EL (cell line): ENCODE measurements at regions not wholly inside any gene's neighbourhood (a gene's known extent, or its start where the extent isn't known, plus 50 kb on each side); places are given as distances from the start of the nearest gene placed in this dataset.
A peak's percentile ranks its signal among the peaks of the same experiment; 100 is the strongest.
"Not testable (repeated sequence)": the region's sequence is repeated elsewhere in the genome, so short reads cannot be mapped to it uniquely, and the experiment has no call there.

Source experiments
- DNase-seq: peaks from one replicate; pipeline ENCODE4 v3.0.0-alpha.2; 2016

GRCh38 chr9:29211003-29211579, 1637.8 kb upstream of the C9orf72 start:
- DNase-seq: no peak

DNA sequence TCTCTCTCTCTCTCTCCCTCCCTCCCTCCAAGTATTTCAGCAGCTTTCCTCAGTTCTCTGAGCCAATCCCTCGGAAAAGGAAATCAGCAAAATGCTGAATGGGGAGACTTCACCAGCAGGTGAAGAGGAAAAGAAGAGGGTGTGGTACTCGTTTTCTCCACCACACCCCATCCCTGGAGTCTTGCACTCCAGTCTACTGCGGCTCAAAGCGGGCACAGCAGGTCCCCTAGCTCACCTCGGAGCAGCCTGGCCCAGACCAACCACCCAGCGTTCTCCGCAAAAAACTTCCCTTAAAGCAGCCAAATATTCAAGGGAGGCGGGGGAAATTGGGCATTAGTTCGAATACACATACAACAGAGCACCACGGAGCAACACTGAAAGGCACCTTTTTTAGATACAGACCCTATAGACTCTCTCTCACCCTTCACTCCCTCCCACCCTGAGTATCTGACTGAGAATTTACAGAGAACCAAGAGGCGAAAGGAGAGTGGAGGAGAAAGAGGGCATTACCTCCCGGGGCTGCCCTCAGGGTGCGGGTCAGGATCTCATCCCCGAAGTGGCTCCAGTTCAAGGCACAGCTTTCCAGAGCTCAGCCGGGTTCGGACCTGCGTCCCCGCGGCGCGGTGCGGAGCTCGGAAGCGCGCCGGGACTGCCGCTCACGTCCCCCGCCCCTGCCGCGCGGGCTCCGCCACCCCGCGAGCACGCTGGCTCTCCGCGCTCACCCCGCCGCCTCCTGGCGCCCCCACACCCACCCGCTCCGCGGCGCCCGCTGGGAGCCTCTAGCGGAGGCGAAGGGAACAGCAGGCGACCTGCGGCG, 1638.5 kb upstream of the C9orf72 start:
- DNase-seq: no peak

GRCh38 chr9:29212397-29213387, 1639.4 kb upstream of the C9orf72 start:
- no peak for DNase-seq

- no peak for DNase-seq
These were observed 1640.3 kb upstream of the C9orf72 start, which contains the start of gene LINGO2 for GRCh38 chr9:29213417-29214153. LINGO2 (minus strand) TSS chr9:29213601.

GRCh38 chr9:29214154-29214689, 1640.9 kb upstream of the C9orf72 start:
- no peak for DNase-seq

GRCh38 chr9:29214690-29215253, 1641.5 kb upstream of the C9orf72 start:
- DNase-seq: no peak

DNA sequence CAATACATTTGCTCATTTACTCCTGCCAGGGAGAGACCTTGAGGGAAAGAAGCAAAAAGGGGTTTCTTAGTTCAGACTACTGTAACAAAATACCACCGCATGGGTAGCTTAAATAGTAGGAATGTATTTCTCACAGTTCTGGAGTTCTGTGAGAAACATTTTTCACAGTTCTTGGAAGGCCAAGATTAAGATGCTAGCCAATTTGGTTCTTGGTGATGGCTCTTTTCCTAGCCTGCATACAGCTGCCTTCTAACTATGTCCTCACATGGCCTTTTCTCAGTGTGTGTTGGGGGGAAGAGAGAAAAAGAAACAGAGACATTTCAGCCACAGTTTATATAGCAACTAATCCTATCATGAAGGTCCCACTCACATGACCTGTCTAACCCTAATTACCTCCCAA, 1644.7 kb upstream of the C9orf72 start:
- DNase-seq: no peak

DNA sequence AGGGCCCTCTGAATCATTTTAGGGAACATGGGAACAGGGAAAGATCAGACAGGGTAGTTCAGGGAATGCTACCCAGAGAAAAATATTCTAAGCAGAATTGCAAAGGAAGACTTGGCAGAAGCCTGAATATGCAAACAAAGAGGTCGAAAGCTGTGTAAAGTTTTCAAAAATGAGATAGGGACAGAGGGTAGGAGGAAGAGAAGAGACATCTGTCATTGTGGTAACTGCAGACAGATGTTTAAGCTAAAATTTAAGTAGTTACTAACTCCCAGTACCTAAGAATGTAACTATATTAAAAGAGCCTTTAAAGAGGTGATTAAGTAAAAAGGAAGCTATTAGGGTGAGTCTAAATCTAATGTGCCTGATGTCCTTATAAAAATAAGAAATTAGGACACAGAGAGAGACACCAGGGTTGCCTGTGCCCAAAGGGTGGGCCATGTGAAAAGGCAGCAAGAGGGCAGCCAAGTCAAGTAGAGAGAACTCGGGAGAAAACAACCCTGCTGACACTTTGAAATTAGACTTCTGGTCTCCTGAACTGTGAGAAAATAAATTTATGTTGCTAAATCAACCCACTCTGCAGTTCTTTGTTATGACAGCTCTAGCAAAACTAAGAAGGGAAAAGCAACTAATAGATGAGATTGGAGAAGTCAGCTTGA, 1647.4 kb upstream of the C9orf72 start:
- DNase-seq: no peak

GRCh38 chr9:29228558-29228957, 1655.3 kb upstream of the C9orf72 start:
- no peak for DNase-seq

DNA sequence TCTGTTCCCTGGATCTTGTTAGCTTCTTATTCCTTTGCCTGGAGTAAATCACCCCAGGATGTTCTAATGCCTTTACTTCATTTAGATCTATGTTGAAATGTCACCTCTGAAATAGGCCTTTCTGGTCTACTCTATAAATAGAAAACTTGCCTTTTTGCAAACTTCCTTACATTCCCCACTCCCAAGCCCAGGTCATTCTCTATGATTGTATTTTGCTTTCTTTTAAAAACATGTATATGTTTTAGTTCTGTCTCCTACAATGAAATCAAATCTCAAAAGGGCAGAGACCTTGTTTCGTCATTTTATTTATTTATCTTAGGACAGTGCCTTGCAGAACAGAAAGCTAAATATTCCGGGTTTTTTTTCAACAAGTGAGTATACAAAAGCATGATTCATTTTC, 1657.7 kb upstream of the C9orf72 start:
- no peak for DNase-seq

DNA sequence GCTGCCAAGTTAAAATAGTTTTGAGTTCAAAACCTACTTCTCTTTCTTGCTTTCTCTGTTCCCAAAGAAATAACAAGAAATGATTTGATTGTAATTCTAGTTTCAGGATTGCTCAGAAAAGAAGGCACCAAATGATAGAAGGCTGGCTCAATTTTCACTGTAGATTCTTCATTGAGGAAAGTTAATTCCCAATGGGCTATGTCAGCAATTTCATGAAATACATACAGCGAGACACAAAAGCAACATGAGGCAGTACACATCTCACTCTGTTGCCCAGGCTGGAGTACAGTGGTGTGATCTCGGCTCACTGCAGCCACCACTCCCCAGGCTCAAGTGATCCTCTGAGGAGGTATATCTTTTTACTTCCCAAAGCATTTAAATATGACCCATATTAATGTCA, 1659.9 kb upstream of the C9orf72 start:
- no peak for DNase-seq

- no peak for DNase-seq
These were observed 1668.0 kb upstream of the C9orf72 start for GRCh38 chr9:29241320-29241719.

GRCh38 chr9:29245351-29245750, 1672.1 kb upstream of the C9orf72 start:
- DNase-seq: no peak

GRCh38 chr9:29270400-29270799, 1697.1 kb upstream of the C9orf72 start:
- not testable (repeated sequence) for DNase-seq

DNA sequence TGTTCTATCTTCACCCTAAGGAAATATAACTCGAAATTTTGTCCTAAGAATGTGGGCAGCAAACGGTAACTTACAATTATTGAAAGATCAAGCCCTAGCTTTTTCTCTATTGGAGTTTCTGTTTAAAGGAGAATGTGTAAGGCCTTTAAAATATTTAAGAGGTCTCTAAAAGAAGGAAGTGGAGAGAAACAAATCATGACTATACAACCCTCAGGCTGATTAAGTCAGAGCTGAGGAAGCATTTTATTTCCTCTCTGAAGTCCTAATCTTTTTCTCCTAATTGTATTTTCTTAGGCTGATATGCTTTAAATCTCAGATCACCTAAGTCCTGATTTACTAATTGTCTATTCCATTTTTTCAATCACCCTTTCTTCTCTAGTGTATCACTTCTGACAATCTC, 1708.8 kb upstream of the C9orf72 start:
- DNase-seq: no peak

- DNase-seq: peak; percentile 27
These were observed 1712.5 kb upstream of the C9orf72 start for GRCh38 chr9:29285818-29286217.

DNA sequence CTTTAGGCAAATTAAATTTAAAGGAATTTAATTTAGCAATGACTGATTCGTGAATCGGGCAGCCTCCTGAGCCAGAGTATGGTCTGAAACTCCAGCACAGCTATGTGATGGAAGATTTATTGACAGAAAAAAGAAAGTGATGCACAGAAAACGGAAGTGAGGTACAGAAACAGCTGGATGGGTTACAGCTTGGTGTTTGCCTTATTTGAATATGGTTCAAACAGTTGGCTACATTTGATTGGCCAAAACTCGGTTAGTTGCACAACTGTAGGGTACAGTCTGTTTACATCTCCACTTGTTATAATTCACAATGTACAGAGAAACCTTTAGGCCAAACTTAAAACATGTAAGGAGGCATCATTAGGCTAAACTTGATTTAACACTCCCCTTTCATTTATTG, 1716.1 kb upstream of the C9orf72 start:
- no peak for DNase-seq

GRCh38 chr9:29290516-29290915, 1717.2 kb upstream of the C9orf72 start:
- no peak for DNase-seq

- no peak for DNase-seq
These were observed 1724.3 kb upstream of the C9orf72 start for GRCh38 chr9:29297592-29297991.

DNA sequence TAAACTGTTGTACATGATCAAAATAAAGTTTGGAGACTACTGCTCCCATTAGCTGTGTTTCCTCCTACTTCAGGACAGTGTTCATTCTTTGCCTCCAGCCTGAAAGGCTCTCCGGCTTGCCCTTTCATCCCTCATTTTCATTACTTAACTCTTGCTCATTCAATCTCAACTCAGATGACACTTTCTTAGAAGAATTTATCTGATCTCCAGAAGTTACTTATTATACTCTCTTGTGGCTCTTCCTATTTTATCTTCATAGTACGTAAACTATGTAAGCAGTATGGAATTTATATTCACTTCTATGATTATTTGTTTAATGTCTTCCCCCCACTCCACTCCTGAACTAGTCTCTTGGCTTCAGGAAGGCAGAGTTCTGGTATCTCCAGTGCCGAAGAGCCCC, 1737.9 kb upstream of the C9orf72 start:
- DNase-seq: peak; percentile 50

DNA sequence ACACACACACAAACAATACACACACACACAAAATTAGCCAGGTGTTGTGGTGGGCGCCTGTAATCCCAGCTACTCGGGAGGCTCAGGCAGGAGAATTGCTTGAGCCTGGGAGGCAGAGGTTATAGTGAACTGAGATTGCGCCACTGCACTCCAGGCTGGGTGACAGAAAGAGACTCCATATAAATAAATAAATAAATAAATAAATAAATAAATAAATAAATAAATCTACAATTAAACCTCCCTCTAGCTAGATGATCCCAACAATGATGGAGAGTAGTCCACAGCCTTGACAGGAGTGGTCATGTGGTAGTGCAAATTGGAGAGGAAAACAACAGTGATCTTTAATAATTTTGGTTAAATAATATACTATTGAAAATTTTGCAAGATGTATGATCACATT, 1739.0 kb upstream of the C9orf72 start:
- DNase-seq: no peak
